Fibroblast of the aortic adventitia (primary cell): ENCODE measurements at regions not wholly inside any gene's neighbourhood (a gene's known extent, or its start where the extent isn't known, plus 50 kb on each side); places are given as distances from the start of the nearest gene placed in this dataset.

Experiments
- DNase-seq: peaks from one replicate; pipeline ENCODE4 v3.0.0-alpha.2; 2010; ENCODE audit warnings: low read depth
- H3K4me3 ChIP-seq: 2 replicates; pipeline ENCODE4 v1.5.1; 2011; ENCODE audit warnings: low read depth, mild to moderate bottlenecking, control low read depth, low read length, moderate library complexity
- CTCF ChIP-seq: IDR thresholded peaks from 2 replicates; pipeline ENCODE4 v1.5.1; 2011; ENCODE audit warnings: mild to moderate bottlenecking, low read length, control low read depth, inconsistent platforms; ENCODE audit not compliant: insufficient read depth

GRCh38 chr2:147554521-147555107 lies 290.2 kb upstream of the ACVR2A start:
- no peak for TF ChIP-seq CTCF
- no peak for DNase-seq
- H3K4me3 ChIP-seq, result no peak overlapping the region

GRCh38 chr2:147553775-147554271 lies 291.0 kb upstream of the ACVR2A start:
- no peak for TF ChIP-seq CTCF
- no peak overlapping the region for H3K4me3 ChIP-seq
- no peak for DNase-seq

GRCh38 chr2:147550995-147551731 lies 293.7 kb upstream of the ACVR2A start:
- TF ChIP-seq CTCF, result no peak
- H3K4me3 ChIP-seq, result no peak overlapping the region
- peak; percentile 68 for DNase-seq

- H3K4me3 ChIP-seq, result no peak overlapping the region
- no peak for TF ChIP-seq CTCF
- no peak for DNase-seq
Observed at GRCh38 chr2:147549054-147549453, 295.8 kb upstream of the ACVR2A start.

- TF ChIP-seq CTCF, result no peak
- H3K4me3 ChIP-seq, result no peak overlapping the region
- no peak for DNase-seq
Observed at GRCh38 chr2:147548451-147548850, 296.4 kb upstream of the ACVR2A start.

GRCh38 chr2:147547440-147547839 lies 297.4 kb upstream of the ACVR2A start:
- peak; percentile 40 for DNase-seq
- no peak for TF ChIP-seq CTCF
- H3K4me3 ChIP-seq, result no peak overlapping the region
